ENCODE measurements at regions not wholly inside any gene's neighbourhood (a gene's known extent, or its start where the extent isn't known, plus 50 kb on each side); places are given as distances from the start of the nearest gene placed in this dataset.

- TF ChIP-seq CTCF (IDR thresholded peaks at IDR 0.05) (no peak), POLR2A (IDR thresholded peaks at IDR 0.05) (no peak)
Measured at GRCh38 chr1:234963180-234963903, 165.3 kb downstream of the TOMM20 start.

Data from uterus (tissue), 2 donors.